HG03025 (cell line): ENCODE measurements at regions not wholly inside any gene's neighbourhood (a gene's known extent, or its start where the extent isn't known, plus 50 kb on each side); places are given as distances from the start of the nearest gene placed in this dataset.
"Not testable (repeated sequence)": the region's sequence is repeated elsewhere in the genome, so short reads cannot be mapped to it uniquely, and the experiment has no call there.

ENCODE experiments used
- ATAC-seq: cut with Tn5 transposase; IDR thresholded peaks from one replicate; pipeline ENCODE4 v1.9.1; 2021; ENCODE audit warnings: mild to moderate bottlenecking, moderate library complexity; ENCODE audit not compliant: unreplicated experiment, low FRiP score

GRCh38 chr21:5101749-5102148 lies 5419.6 kb upstream of the TPTE start:
- ATAC-seq: not testable (repeated sequence)

GRCh38 chr21:5103880-5104561 lies 5417.4 kb upstream of the TPTE start:
- not testable (repeated sequence) for ATAC-seq

GRCh38 chr21:5104562-5104928 lies 5416.8 kb upstream of the TPTE start:
- ATAC-seq: not testable (repeated sequence)

GRCh38 chr21:5105939-5106708 lies 5415.3 kb upstream of the TPTE start:
- peak; percentile 55 for ATAC-seq

- ATAC-seq: peak; percentile 20
Observed at GRCh38 chr21:5106767-5107464, 5414.5 kb upstream of the TPTE start.

GRCh38 chr21:5107637-5108036 lies 5413.7 kb upstream of the TPTE start:
- ATAC-seq: not testable (repeated sequence)

GRCh38 chr21:5108048-5108775 lies 5413.2 kb upstream of the TPTE start:
- ATAC-seq: not testable (repeated sequence)

GRCh38 chr21:5111197-5111596 lies 5410.2 kb upstream of the TPTE start:
- ATAC-seq: not testable (repeated sequence)

- ATAC-seq: not testable (repeated sequence)
Observed at GRCh38 chr21:5113092-5113491, 5408.3 kb upstream of the TPTE start.

- ATAC-seq: not testable (repeated sequence)
Observed at GRCh38 chr21:5114468-5114867, 5406.9 kb upstream of the TPTE start.

GRCh38 chr21:5114893-5115645 lies 5406.3 kb upstream of the TPTE start:
- ATAC-seq: not testable (repeated sequence)

- ATAC-seq: not testable (repeated sequence)
Observed at GRCh38 chr21:5115646-5116343, 5405.6 kb upstream of the TPTE start.

- ATAC-seq: not testable (repeated sequence)
Observed at GRCh38 chr21:5116344-5117123, 5404.8 kb upstream of the TPTE start.

GRCh38 chr21:5117135-5117534 lies 5404.2 kb upstream of the TPTE start:
- ATAC-seq: not testable (repeated sequence)

- not testable (repeated sequence) for ATAC-seq
Observed at GRCh38 chr21:5117666-5118295, 5403.6 kb upstream of the TPTE start.

- ATAC-seq: not testable (repeated sequence)
Observed at GRCh38 chr21:5118296-5118679, 5403.1 kb upstream of the TPTE start.

- not testable (repeated sequence) for ATAC-seq
Observed at GRCh38 chr21:5119179-5119578, 5402.2 kb upstream of the TPTE start.

- ATAC-seq: not testable (repeated sequence)
Observed at GRCh38 chr21:5121399-5121798, 5400.0 kb upstream of the TPTE start.
